H9 (cell line): ENCODE measurements at regions not wholly inside any gene's neighbourhood (a gene's known extent, or its start where the extent isn't known, plus 50 kb on each side); places are given as distances from the start of the nearest gene placed in this dataset.

Experiments used
- DNase-seq: peaks from one replicate; pipeline ENCODE4 v3.0.0-alpha.2; 2017
- H2AFZ ChIP-seq: one replicate; pipeline ENCODE4 v1.6.1; 2013; ENCODE audit warnings: mild to moderate bottlenecking, low read length, control low read depth, moderate library complexity
- H2AK5ac ChIP-seq: 2 replicates; pipeline ENCODE4 v1.6.1; 2013; ENCODE audit warnings: low read length, control low read depth, mixed read lengths; ENCODE audit not compliant: insufficient read length
- H2BK120ac ChIP-seq: one replicate; pipeline ENCODE4 v1.6.1; 2013; ENCODE audit warnings: low read depth, mild to moderate bottlenecking, low read length, control low read depth, inconsistent platforms; ENCODE audit not compliant: poor library complexity, severe bottlenecking
- H2BK12ac ChIP-seq: 2 replicates; pipeline ENCODE4 v1.6.1; 2013; ENCODE audit warnings: low read length, control low read depth, mixed read lengths, low read depth; ENCODE audit not compliant: insufficient read length
- H2BK15ac ChIP-seq: 2 replicates; pipeline ENCODE4 v1.6.1; 2013; ENCODE audit warnings: low read depth, low read length, control low read depth
- H2BK20ac ChIP-seq: one replicate; pipeline ENCODE4 v1.6.1; 2013; ENCODE audit warnings: low read depth, mild to moderate bottlenecking, low read length, control low read depth, inconsistent platforms; ENCODE audit not compliant: poor library complexity, severe bottlenecking
- H2BK5ac ChIP-seq: 2 replicates; pipeline ENCODE4 v1.6.1; 2013; ENCODE audit warnings: low read length, control low read depth, mixed read lengths; ENCODE audit not compliant: insufficient read length
- H3K14ac ChIP-seq: 2 replicates; pipeline ENCODE4 v1.6.1; 2013; ENCODE audit warnings: low read length, control low read depth; ENCODE audit not compliant: insufficient read depth
- H3K18ac ChIP-seq: 2 replicates; pipeline ENCODE4 v1.6.1; 2013; ENCODE audit warnings: low read depth, mild to moderate bottlenecking, mixed read lengths, low read length, control low read depth; ENCODE audit not compliant: insufficient read length
- H3K23ac ChIP-seq: 2 replicates; pipeline ENCODE4 v1.6.1; 2013; ENCODE audit warnings: low read length, control low read depth, mixed read lengths, low read depth; ENCODE audit not compliant: insufficient read length
- H3K23me2 ChIP-seq: 2 replicates; pipeline ENCODE4 v1.6.1; 2013; ENCODE audit warnings: low read depth, mild to moderate bottlenecking, mixed read lengths, low read length, control low read depth; ENCODE audit not compliant: insufficient read length, poor library complexity, severe bottlenecking
- H3K27ac ChIP-seq: 2 replicates; pipeline ENCODE4 v1.5.1; 2013; ENCODE audit warnings: low read length, control low read depth, mixed read lengths, low read depth; ENCODE audit not compliant: insufficient read length
- H3K27me3 ChIP-seq: 2 replicates; pipeline ENCODE4 v1.6.1; 2013; ENCODE audit warnings: low read length, control low read depth, inconsistent platforms; ENCODE audit not compliant: insufficient read depth
- H3K4ac ChIP-seq: 2 replicates; pipeline ENCODE4 v1.6.1; 2013; ENCODE audit warnings: low read depth, mild to moderate bottlenecking, control low read depth, inconsistent platforms, low read length, moderate library complexity
- H3K4me1 ChIP-seq: 2 replicates; pipeline ENCODE4 v1.6.1; 2013; ENCODE audit warnings: low read length, control low read depth, inconsistent platforms; ENCODE audit not compliant: insufficient read depth
- H3K4me2 ChIP-seq: 2 replicates; pipeline ENCODE4 v1.6.1; 2013; ENCODE audit warnings: low read length, control low read depth, mixed read lengths; ENCODE audit not compliant: insufficient read length, insufficient read depth
- H3K56ac ChIP-seq: 2 replicates; pipeline ENCODE4 v1.6.1; 2013; ENCODE audit warnings: low read depth, mild to moderate bottlenecking, mixed read lengths, low read length, control low read depth; ENCODE audit not compliant: insufficient read length
- H3K79me1 ChIP-seq: 2 replicates; pipeline ENCODE4 v1.6.1; 2013; ENCODE audit warnings: low read depth, mild to moderate bottlenecking, moderate library complexity, low read length, control low read depth, inconsistent platforms; ENCODE audit not compliant: insufficient read depth, poor library complexity, severe bottlenecking
- H3K79me2 ChIP-seq: 2 replicates; pipeline ENCODE4 v1.6.1; 2013; ENCODE audit warnings: low read length, control low read depth, inconsistent platforms; ENCODE audit not compliant: insufficient read depth
- H3K9ac ChIP-seq: 2 replicates; pipeline ENCODE4 v1.6.1; 2013; ENCODE audit warnings: low read length, control low read depth, mixed read lengths; ENCODE audit not compliant: insufficient read length; ENCODE audit errors: extremely low read depth
- H3K9me3 ChIP-seq: one replicate; pipeline ENCODE4 v1.6.1; 2013; ENCODE audit warnings: low read depth, low read length, inconsistent platforms; ENCODE audit not compliant: control insufficient read depth
- H3T11ph ChIP-seq: one replicate; pipeline ENCODE4 v1.6.1; 2013; ENCODE audit warnings: mild to moderate bottlenecking, low read length, control low read depth, inconsistent platforms
- H4K20me1 ChIP-seq: one replicate; pipeline ENCODE4 v1.6.1; 2013; ENCODE audit not compliant: control insufficient read depth, insufficient read length, insufficient read depth
- H4K5ac ChIP-seq: 2 replicates; pipeline ENCODE4 v1.6.1; 2013; ENCODE audit warnings: low read depth, mild to moderate bottlenecking, mixed read lengths, low read length, control low read depth; ENCODE audit not compliant: insufficient read length
- H4K8ac ChIP-seq: replicated peaks from 2 replicates; pipeline ENCODE4 v1.6.1; 2013; ENCODE audit warnings: low read length, control low read depth, mixed read lengths, low read depth; ENCODE audit not compliant: insufficient read length
- H4K91ac ChIP-seq: 2 replicates; pipeline ENCODE4 v1.6.1; 2013; ENCODE audit warnings: low read depth, mild to moderate bottlenecking, moderate library complexity, mixed read lengths, low read length, control low read depth; ENCODE audit not compliant: insufficient read length
- H3K27ac Mint-ChIP-seq, 3 experiments: 2 replicates in 2 of 3; 3 replicates in 1 of 3; pipeline ENCODE4 v1.8.0; 2020 to 2021; ENCODE audit warnings: mixed read lengths in 3 of 3, mild to moderate bottlenecking in 1 of 3, moderate library complexity in 1 of 3
- H3K27me3 Mint-ChIP-seq: 2 replicates; pipeline ENCODE4 v1.8.0; 2021; ENCODE audit warnings: low read depth, mild to moderate bottlenecking, moderate library complexity, mixed read lengths
- H3K36me3 Mint-ChIP-seq, 3 experiments: 2 replicates in 2 of 3; 3 replicates in 1 of 3; pipeline ENCODE4 v1.8.0; 2020 to 2021; ENCODE audit warnings: low read depth in 3 of 3, mixed read lengths in 3 of 3; ENCODE audit not compliant: insufficient read depth in 1 of 3
- H3K4me1 Mint-ChIP-seq, 2 experiments: 2 replicates each; pipeline ENCODE4 v1.8.0; 2020; ENCODE audit warnings: mixed read lengths in 2 of 2
- H3K4me3 Mint-ChIP-seq, 2 experiments: 2 replicates in 1 of 2; 3 replicates in 1 of 2; pipeline ENCODE4 v1.8.0; 2020 to 2021; ENCODE audit warnings: mild to moderate bottlenecking in 2 of 2, mixed read lengths in 2 of 2, moderate library complexity in 1 of 2
- H3K9me3 Mint-ChIP-seq, 2 experiments: 2 replicates in 1 of 2; 3 replicates in 1 of 2; pipeline ENCODE4 v1.8.0; 2020; ENCODE audit warnings: mild to moderate bottlenecking in 2 of 2, mixed read lengths in 2 of 2, moderate library complexity in 1 of 2
- CTCF ChIP-seq: fragments of 200-600 bp; sonication (generic); conservative IDR thresholded peaks from 3 replicates; pipeline ENCODE4 v1.8.0; 2021; ENCODE audit warnings: antibody characterized with exemption, mild to moderate bottlenecking
- WGBS: extraction: QIAGEN DNeasy Blood & Tissue Kit; methylation state at CpG from one replicate; pipeline ENCODE4 v1.1.7; 2013; ENCODE audit warnings: missing lambda C conversion rate, low lambda C conversion rate, mixed read lengths; ENCODE audit not compliant: insufficient read length; ENCODE audit errors: extremely low coverage; 5-methylcytosine and 5-hydroxymethylcytosine counted together

GRCh38 chr6:100152201-100152600 is 158.2 kb upstream of the MCHR2 start:
- H3K4me1 Mint-ChIP-seq: no peaks in the 10 kb centered on the region
- Histone ChIP-seq H2BK15ac (no peak overlapping the region), H3K4me1 (no peaks in the 10 kb centered on the region), H3K23me2 (no peaks in the 10 kb centered on the region), H2BK12ac (no peak overlapping the region), H3K14ac (no peak overlapping the region), H4K91ac (no peak overlapping the region), H3K4ac (no peak overlapping the region), H3K27ac (no peak overlapping the region), H3T11ph (no peak overlapping the region), H2BK120ac (no peak overlapping the region), H3K9ac (no peak overlapping the region), H2AFZ (no peak overlapping the region), H3K27me3 (no peaks in the 10 kb centered on the region), H4K5ac (no peak overlapping the region), H3K56ac (no peak overlapping the region), H4K20me1 (no peaks in the 10 kb centered on the region), H3K79me1 (no peaks in the 10 kb centered on the region), H3K9me3 (no peaks in the 10 kb centered on the region), H2AK5ac (no peak overlapping the region), H2BK5ac (no peak overlapping the region), H2BK20ac (no peak overlapping the region), H3K18ac (no peak overlapping the region), H3K23ac (no peak overlapping the region), H3K79me2 (no peaks in the 10 kb centered on the region), H3K4me2 (no peak overlapping the region), H4K8ac (no peak overlapping the region)
- no peaks in the 10 kb centered on the region for H3K27me3 Mint-ChIP-seq
- TF ChIP-seq CTCF: no peak
- WGBS: no CpG with 5 or more reads among the region's 1 CpG
- no peak overlapping the region for H3K4me3 Mint-ChIP-seq
- no peak for DNase-seq
- no peaks in the 10 kb centered on the region for H3K9me3 Mint-ChIP-seq
- no peaks in the 10 kb centered on the region; a peak in 1 of 7 replicates for H3K36me3 Mint-ChIP-seq
- no peak overlapping the region for H3K27ac Mint-ChIP-seq
